SIG-M5 treated with dmso at 0.1 percent for 504 hours (cell line): ENCODE measurements at regions not wholly inside any gene's neighbourhood (a gene's known extent, or its start where the extent isn't known, plus 50 kb on each side); places are given as distances from the start of the nearest gene placed in this dataset.

Source experiments
- DNase-seq: peaks from one replicate; lab custom pipeline; 2025; ENCODE audit not compliant: unreplicated experiment; lab: John Stamatoyannopoulos, UW

GRCh38 chr20:57048027-57048869, 218.2 kb downstream of the BMP7 start:
- DNase-seq = peak; percentile 77

DNA sequence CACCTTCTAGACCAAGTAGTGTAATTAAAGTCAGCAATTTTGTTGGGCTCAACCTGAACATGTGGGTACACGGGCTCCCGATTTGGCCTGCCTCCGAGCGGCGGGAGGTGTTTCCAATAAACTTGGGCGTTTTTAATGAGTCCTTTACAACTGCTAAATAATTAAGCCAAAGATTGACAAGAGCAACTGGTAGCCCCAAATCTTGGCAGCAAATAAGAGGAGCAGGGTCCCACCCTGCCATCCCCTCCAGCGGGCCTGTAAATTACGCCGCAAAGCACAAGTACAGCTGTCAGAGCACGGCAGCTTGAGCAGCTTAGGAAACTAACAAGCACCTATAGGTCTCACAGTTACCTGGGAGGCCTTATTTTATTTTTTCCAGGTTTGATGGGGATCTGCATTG, 217.1 kb downstream of the BMP7 start:
- no peak for DNase-seq

DNA sequence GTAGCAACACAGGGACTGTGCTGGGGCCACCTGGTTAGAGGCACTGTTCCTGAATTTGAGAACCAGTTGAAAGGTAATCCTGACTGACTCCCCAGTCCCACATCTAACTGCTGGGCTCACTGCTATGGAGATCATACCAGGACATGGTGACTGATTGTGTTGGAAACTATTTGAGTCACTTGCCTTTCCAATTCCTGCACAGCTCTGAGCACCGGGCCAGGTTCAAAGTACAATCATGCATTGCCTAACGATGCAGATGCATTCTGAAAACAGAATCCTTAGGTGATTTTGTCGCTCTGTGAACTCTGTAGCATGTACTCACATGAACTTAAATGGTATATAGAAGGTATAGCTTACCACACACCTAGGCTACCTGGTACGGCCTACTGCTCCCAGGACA, 215.3 kb downstream of the BMP7 start:
- no peak for DNase-seq

DNA sequence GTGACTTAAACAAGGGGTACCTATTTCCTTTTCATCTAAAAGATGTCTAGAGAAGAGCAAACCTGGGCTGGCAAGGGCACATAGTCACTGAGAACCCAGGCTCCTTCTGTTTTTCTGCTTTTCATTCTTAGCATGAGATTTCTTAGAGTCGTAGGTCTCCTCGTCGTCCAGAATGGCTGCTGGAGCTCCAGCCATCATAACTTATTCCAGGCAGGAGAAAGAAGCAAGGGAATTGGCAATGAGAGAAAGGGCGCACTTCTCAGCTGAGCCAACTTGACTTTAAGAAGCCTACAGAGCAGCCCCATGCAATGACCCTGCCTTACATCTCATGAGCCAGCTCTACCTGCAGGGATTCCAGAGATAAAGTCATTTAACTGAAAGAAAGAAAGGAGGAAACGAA, 213.4 kb downstream of the BMP7 start:
- DNase-seq = no peak

- DNase-seq = no peak
Measured at GRCh38 chr20:57053793-57054552, 212.5 kb downstream of the BMP7 start.

- DNase-seq = no peak
Measured at GRCh38 chr20:57055345-57055744, 211.1 kb downstream of the BMP7 start.

- DNase-seq = no peak
Measured at GRCh38 chr20:57056651-57057050, 209.8 kb downstream of the BMP7 start.

DNA sequence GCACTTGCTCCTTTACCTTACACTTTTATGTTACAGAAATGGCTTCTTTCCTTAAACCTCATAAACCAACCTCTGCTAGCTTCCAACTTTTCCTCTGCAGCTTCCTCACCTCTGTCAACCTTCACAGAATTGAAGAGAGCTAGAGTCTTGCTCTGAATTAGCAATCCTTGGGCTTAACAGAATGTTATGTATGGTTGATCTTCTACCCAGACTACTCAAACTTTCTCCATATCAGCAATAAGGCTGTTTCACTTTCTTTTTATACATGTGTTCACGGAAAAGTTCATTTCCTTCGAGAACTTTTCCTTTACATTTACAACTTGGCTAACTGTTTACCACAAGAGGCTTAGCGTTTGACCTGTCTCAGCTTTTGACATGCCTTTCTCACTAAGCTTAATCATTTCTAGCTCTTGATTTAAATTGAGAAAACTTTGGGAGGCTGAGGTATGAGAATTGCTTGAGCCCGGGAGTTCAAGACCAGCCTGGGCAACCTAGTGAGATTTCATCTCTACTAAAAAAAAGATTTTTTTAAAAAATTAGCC, 207.3 kb downstream of the BMP7 start:
- no peak for DNase-seq

DNA sequence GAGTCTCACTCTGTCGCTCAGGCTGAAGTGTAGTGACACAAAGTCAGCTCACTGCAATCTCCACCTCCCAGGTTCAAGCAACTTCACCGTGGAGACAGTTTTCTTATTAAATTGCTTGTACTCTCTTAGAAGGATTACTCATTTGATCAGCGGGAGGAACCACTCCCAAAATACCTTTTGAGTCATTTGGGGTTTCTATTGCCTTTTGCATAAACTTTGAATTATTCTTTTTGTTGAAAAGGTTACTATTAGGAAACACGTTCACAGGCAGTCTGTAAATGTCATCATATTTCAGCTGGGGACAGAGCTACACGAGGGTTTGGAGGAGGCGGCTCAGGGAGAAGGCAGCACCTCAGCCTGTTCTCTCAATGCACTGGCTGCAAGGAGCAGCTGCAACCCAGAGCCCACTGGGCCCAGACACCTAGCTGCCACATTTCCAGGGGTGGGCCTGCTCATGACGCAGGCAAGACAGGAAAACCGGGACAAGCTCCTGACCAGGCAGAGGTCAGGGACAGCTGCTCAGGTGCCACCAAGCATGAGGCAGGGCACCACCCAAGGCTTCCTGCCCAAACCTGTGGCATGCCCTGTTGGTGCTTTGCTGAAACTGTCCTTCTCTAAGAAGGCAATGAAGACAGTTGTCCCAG, 205.9 kb downstream of the BMP7 start:
- no peak for DNase-seq

DNA sequence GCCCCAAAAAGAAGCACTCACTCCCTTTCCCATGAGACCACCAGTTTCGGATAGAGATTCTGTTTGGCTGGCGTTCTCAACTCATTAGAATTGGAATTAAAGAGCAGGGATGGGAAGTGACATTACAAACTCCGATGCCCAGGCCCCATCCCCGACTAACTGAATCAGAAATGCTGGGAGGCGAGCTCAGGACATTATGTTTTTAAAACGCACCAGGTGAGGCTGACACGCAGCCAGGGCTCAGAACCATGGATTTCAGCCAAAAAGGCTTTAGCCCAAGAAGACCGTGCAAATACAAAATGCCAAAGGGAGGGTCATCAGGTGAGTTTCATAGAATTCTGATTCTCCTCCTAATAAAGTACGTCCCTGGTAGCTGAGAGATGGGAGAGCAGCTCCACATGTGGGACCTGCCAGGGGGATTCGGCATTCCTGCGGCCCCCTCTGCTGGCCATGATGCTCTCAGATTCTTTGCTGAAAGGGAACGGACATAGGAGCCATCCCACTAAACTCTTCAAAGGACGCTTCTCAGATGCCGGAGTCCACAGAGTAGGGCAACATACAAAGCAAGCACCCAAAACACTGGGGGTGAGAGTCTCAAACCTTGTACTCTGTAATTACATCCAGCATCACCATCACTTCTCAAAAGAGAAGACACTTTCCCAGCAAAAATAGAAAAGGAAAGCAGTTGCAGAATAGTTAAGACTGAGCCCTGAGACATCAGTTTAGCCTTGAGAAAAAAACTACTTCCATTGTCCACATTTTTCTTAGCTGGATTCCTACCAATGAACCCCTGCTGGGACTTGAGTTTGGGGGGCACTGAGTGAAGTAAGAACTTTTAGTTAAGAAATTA, 205.2 kb downstream of the BMP7 start:
- peak; percentile 18 for DNase-seq

DNA sequence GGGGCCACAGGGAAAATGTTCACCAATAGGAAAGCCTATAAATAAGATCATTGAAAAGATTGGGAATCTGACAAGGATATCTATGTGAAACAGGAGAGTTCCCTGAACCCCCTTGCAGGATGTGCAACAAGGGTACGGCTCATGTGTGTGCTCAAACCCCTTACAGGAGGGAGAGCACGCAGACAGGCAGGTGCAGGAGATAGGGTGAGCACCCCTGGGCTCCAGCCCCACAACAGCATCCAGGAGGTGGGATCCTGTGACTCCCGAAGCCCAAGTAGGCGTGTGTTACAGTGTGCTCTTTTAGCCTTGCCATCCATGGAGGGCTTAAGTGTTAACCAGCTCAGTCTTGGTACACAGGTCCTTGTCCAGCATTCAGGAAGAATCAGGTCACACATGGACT, 204.2 kb downstream of the BMP7 start:
- no peak for DNase-seq

DNA sequence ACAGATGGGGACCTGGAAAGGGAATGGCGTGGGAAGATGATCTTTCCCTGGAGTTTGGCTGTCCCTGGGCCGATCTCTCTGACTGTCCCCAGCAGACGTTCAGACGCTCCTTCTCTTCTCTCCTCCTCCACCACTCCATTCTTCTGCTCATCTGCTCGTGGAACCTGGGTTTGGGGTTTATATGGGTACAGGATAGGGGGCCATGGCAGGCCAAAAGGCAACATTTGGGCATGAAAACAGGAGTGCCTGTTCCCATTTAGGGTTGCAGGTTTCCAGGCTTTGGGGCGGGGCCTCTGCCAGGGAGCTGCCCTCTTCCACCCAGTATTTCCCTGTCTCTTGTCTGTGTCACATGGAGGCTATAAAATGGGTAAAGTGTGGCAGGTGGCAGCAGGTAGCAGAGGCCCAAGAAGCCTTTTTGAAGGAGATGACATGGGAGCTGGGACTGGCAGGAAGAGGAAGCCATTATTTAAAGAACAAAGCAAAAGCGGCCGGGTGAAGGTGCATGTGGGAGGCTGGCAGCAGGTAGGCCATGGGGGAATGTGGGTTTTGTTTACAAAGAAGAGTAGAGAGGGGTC, 203.7 kb downstream of the BMP7 start:
- DNase-seq = no peak

GRCh38 chr20:57064836-57065235, 201.6 kb downstream of the BMP7 start:
- no peak for DNase-seq

- DNase-seq = no peak
Measured at GRCh38 chr20:57065646-57066045, 200.8 kb downstream of the BMP7 start.

DNA sequence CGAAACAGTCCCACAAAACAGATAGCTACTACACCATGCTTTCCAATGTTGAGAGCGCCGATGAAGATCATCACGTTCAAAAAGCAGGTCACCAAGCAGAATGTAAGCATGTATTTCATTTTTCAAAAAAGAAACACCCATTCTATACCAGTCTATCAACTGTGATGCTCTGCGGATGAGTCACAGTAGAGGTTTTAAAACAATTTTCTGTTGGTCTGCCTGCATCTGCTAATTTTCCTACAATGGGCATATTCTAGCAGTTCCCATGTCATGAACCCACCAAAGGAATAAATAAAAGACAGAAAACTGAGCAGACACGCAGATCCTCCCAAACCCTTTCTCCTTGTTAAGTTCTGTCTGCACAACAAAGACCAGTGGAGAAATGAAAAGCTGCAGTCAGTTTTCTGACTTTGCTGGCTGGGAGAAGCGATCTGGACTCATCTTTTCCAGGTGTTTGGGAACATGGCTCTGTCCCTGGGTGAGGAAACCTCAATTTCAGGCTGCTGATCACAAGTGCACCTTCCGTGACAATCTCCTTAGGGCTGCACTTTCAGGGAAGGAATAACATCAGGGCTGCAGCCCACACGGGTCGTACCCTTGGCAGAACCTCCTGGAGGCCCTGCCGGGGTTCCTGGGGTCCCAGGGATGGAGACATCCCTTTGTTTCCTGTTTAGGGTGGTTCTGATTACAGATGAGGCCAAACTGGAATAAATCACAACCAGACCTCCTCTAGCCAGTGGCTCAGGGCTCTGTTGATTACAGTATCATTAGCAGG, 200.1 kb downstream of the BMP7 start:
- no peak for DNase-seq

DNA sequence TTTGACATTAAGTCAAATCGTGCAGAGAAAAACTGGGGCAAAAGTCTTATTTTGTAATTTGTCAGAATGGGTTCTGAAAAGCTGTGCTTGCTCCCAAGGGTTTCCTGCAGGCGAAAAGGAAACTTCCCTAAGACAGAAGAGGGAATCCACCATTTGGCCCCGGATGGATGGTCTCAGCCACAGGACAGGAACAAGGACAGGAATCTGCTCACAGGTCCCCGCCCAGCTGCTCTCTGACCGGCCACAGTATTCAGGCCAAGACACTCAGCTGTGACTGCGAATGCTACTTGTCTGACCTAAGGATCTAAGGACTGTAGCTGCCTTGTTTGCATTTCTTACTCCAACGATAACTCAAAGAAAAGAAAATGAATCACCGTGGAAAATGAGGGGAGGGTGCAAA, 197.0 kb downstream of the BMP7 start:
- DNase-seq = peak; percentile 35

DNA sequence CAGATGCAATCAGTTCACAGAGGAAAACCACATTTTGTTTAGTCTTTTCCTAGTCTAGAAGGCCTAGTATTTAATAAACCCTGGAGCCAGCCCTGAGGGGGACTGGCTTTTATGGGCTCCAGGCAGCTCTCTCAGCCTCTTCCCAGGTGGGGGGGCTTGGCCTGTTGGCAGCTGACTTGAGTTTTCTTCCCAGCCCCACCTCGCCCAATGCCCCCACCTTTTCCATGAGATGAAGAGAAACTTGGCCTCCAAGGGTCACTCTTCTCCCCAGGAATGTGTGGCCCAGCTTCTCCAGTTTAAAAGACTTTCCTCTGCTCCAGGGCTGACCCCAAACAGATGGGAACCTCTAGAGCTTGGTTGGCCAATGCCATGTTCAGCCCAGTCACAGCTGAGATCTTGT, 196.1 kb downstream of the BMP7 start:
- DNase-seq = no peak

DNA sequence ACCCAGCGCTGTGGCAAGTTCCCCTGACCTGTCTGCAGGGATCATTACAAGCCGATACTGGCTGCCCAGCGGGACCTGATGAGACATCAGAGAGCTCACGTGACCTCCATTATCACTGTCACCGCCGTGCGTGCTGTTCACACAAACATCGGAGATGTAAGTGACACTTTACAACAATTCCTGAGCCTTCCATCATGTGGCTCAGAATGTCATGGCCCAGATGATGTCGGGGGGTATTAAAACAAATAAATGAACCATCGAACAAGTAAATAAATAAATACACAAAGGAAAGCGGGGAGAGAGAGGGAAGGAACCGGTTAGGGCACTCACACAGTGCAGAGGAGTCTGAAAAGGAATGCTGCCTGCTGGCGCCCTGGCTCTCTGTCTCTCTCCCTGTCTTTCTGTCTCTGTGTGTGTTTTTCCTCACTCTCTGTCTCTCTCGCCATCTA, 195.1 kb downstream of the BMP7 start:
- peak; percentile 51 for DNase-seq

DNA sequence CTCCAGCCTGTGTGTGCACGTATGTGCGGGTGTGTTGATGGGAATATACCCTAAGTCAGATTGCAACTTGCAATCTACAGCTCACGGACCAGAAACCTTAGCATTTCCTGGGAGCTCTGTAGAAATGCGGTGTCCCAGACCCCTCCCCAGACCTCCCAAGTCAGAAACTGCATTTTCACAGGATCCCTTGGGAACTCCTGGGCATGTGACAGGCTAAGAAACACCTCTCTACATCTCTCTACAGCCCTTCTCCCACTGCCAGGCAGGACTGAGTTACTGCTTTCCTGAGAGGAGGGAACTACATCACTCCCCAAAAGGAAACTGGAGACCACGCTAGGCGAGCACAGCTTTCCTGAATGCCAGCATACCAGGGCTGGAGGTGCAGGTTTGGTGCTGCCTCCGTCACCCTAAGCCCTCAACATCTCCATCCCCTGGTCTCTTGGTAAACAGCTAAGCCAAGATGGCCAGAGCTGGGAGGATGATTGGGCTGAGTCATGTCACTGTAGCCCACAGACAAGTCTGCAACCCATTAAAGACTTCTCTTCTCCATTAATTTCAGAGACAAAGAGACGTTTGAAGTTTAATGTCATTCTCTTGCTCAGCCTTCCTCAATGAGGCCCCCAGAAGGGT, 194.4 kb downstream of the BMP7 start:
- no peak for DNase-seq
